IMR-90 (cell line): ENCODE measurements at regions not wholly inside any gene's neighbourhood (a gene's known extent, or its start where the extent isn't known, plus 50 kb on each side); places are given as distances from the start of the nearest gene placed in this dataset.

Experiments used
- ATAC-seq: fragments of 200-7000 bp; cut with Tn5 transposase; 2 replicates; pipeline ENCODE4 v1.9.1; 2020; ENCODE audit warnings: low read depth, mild to moderate bottlenecking, moderate library complexity
- BruUV-seq: library from RNA; stranded (reverse); fragments of 400-500 nt; replicated peaks from 2 replicates; lab custom pipeline; 2021; lab: Mats Ljungman, UMichigan
- CTCF ChIA-PET: fragments of 300-600 bp; formaldehyde crosslinking; extraction: SDS; loops from one replicate; lab custom pipeline; 2021; ENCODE audit warnings: antibody characterized with exemption; lab: Yijun Ruan, JAX
- POLR2A ChIA-PET: fragments of 300-600 bp; sonication (Branson Sonifier 250); formaldehyde crosslinking; loops from one replicate; lab custom pipeline; 2022; ENCODE audit warnings: antibody characterized with exemption; ENCODE audit not compliant: unreplicated experiment; lab: Charles Lee
- DNase-seq: peaks from one replicate; pipeline ENCODE4 v3.0.0; 2013
- H2AFZ ChIP-seq: replicated peaks from 2 replicates; pipeline ENCODE3; 2013; ENCODE audit warnings: low read length, mild to moderate bottlenecking; ENCODE audit not compliant: poor library complexity
- H2AK5ac ChIP-seq: 2 replicates; pipeline ENCODE4 v1.6.1; 2013; ENCODE audit warnings: low read depth, low read length, inconsistent platforms
- H2AK9ac ChIP-seq: replicated peaks from 2 replicates; pipeline ENCODE3; 2013; ENCODE audit warnings: mild to moderate bottlenecking, low read depth, low read length, moderate library complexity; ENCODE audit not compliant: poor library complexity
- H2BK120ac ChIP-seq: 2 replicates; pipeline ENCODE4 v1.6.1; 2013; ENCODE audit warnings: low read depth, low read length, inconsistent platforms
- H2BK15ac ChIP-seq: 3 replicates; pipeline ENCODE4 v1.6.1; 2013; ENCODE audit warnings: low read depth, low read length, inconsistent platforms
- H2BK20ac ChIP-seq: 2 replicates; pipeline ENCODE4 v1.6.1; 2013; ENCODE audit warnings: low read depth, mild to moderate bottlenecking, inconsistent platforms, low read length, moderate library complexity
- H2BK5ac ChIP-seq: 2 replicates; pipeline ENCODE4 v1.6.1; 2013; ENCODE audit warnings: mild to moderate bottlenecking, low read depth, low read length, inconsistent platforms; ENCODE audit not compliant: poor library complexity, severe bottlenecking
- H3K14ac ChIP-seq: replicated peaks from 2 replicates; pipeline ENCODE4 v1.6.1; 2013; ENCODE audit warnings: low read depth, low read length, inconsistent platforms
- H3K18ac ChIP-seq: 2 replicates; pipeline ENCODE4 v1.6.1; 2013; ENCODE audit warnings: low read depth, low read length, control low read depth
- H3K23ac ChIP-seq: 2 replicates; pipeline ENCODE4 v1.6.1; 2013; ENCODE audit warnings: low read depth, low read length, inconsistent platforms
- H3K27ac ChIP-seq: 2 replicates; pipeline ENCODE4 v1.5.1; 2013; ENCODE audit warnings: mild to moderate bottlenecking, control low read depth, low read length; ENCODE audit not compliant: insufficient read depth
- H3K27me3 ChIP-seq: 2 replicates; pipeline ENCODE4 v1.6.1; 2013; ENCODE audit warnings: low read length; ENCODE audit not compliant: control insufficient read depth, insufficient read depth
- H3K36me3 ChIP-seq: 2 replicates; pipeline ENCODE4 v1.6.1; 2013; ENCODE audit warnings: low read length, mixed read lengths; ENCODE audit not compliant: control insufficient read depth, insufficient read depth
- H3K4ac ChIP-seq: 2 replicates; pipeline ENCODE4 v1.6.1; 2013; ENCODE audit warnings: low read depth, low read length, inconsistent platforms
- H3K4me1 ChIP-seq: 2 replicates; pipeline ENCODE4 v1.6.1; 2013; ENCODE audit warnings: low read length, mixed read lengths; ENCODE audit not compliant: control insufficient read depth, insufficient read depth
- H3K4me2 ChIP-seq: 2 replicates; pipeline ENCODE4 v1.6.1; 2013; ENCODE audit warnings: low read depth, mild to moderate bottlenecking, control low read depth, low read length, moderate library complexity
- H3K4me3 ChIP-seq: 2 replicates; pipeline ENCODE4 v1.5.1; 2013; ENCODE audit warnings: low read depth, mild to moderate bottlenecking, control low read depth, low read length, moderate library complexity; ENCODE audit not compliant: insufficient read depth
- H3K56ac ChIP-seq: 2 replicates; pipeline ENCODE4 v1.6.1; 2013; ENCODE audit warnings: low read length, inconsistent platforms; ENCODE audit not compliant: insufficient read depth; ENCODE audit errors: extremely low read depth
- H3K79me1 ChIP-seq, 2 experiments: 2 replicates each; pipeline ENCODE4 v1.6.1; 2013; ENCODE audit warnings: low read length in 2 of 2, inconsistent platforms in 1 of 2, low read depth in 1 of 2
- H3K9ac ChIP-seq: 2 replicates; pipeline ENCODE4 v1.6.1; 2013; ENCODE audit warnings: low read depth, low read length, control low read depth
- H3K9me1 ChIP-seq: 2 replicates; pipeline ENCODE4 v1.6.1; 2013; ENCODE audit warnings: low read length, inconsistent platforms; ENCODE audit not compliant: insufficient read depth
- H3K9me3 ChIP-seq: 2 replicates; pipeline ENCODE4 v1.6.1; 2013; ENCODE audit warnings: low read length; ENCODE audit not compliant: control insufficient read depth, insufficient read depth
- H4K20me1 ChIP-seq: 2 replicates; pipeline ENCODE4 v1.6.1; 2013; ENCODE audit warnings: low read length, inconsistent platforms; ENCODE audit not compliant: insufficient read depth
- H4K5ac ChIP-seq: 2 replicates; pipeline ENCODE4 v1.6.1; 2013; ENCODE audit warnings: mild to moderate bottlenecking, low read depth, low read length, control low read depth
- H4K8ac ChIP-seq, 2 experiments: 2 replicates each; pipeline ENCODE4 v1.6.1; 2013; ENCODE audit warnings: low read depth in 2 of 2, low read length in 2 of 2, control low read depth in 1 of 2, inconsistent platforms in 1 of 2
- H4K91ac ChIP-seq: 2 replicates; pipeline ENCODE4 v1.6.1; 2013; ENCODE audit warnings: low read depth, low read length, inconsistent platforms; ENCODE audit not compliant: insufficient read depth
- CEBPB ChIP-seq: IDR thresholded peaks from 2 replicates; pipeline ENCODE4 v1.6.1; 2012; ENCODE audit warnings: low read depth, low read length, improper control_type of control experiment
- RAD21 ChIP-seq: IDR thresholded peaks from 2 replicates; pipeline ENCODE4 v1.6.1; 2012; ENCODE audit warnings: low read length, improper control_type of control experiment
- RFX5 ChIP-seq: IDR thresholded peaks from 2 replicates; pipeline ENCODE4 v1.8.0; 2012; ENCODE audit warnings: low read depth, mild to moderate bottlenecking, low read length, moderate library complexity
- dilution Hi-C: fragments of 300-500 bp; cut with HindIII; formaldehyde crosslinking; loops from one replicate; pipeline ENCODE4 v1.14.3; 2018; ENCODE audit warnings: low sequenced_read_pairs; ENCODE audit not compliant: unreplicated experiment
- in situ Hi-C: fragments of 300-500 bp; cut with MboI; formaldehyde crosslinking; loops from 3 replicates; pipeline ENCODE4 v1.14.3; 2019; ENCODE audit warnings: low sequenced_read_pairs, inconsistent platforms, mixed read lengths
- intact Hi-C: fragments of 100-400 bp; cut with micrococcal nuclease; formaldehyde crosslinking; loops from 2 replicates; pipeline ENCODE4 v1.10.0; 2022
- TF ChIP-seq, protein P1 (sequence below): conservative IDR thresholded peaks from 2 replicates; pipeline ENCODE4 v1.5.1; 2012; ENCODE audit warnings: mild to moderate bottlenecking, low read depth, low read length, improper control_type of control experiment
- TF ChIP-seq, protein P2 (sequence below): fragments of 150-350 bp; IDR thresholded peaks from 2 replicates; pipeline ENCODE4 v1.6.1; 2017; ENCODE audit warnings: mild to moderate bottlenecking, antibody characterized with exemption, low read length, low read depth

DNA sequence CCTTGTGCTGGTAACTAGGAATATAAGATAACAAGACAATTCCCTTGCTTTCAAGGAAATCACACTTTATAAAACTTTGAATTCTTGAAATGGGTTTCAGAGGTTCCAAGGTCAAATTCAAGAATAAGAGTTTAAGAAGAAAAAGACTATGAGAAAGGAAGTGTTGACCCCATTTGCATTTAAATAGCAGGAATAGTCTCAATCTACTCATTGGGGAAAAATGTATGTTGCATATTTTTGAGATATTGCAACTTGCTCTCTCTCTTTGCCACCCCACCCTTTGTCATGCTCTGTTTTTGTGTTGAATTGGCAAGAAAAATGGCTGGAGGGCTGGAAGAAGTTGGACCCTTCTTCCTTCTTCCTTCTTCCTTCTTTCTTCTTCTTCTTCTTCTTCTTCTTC is 699.2 kb downstream of the TUSC7 start:
- H2BK5ac ChIP-seq, result peak overlapping the region; percentile 71
- peak overlapping the region in 1 of 2 experiments; percentile 21; a peak in 1 of 4 replicates for H4K8ac ChIP-seq
- H3K27me3 ChIP-seq, result no peaks in the 10 kb centered on the region
- H2AK9ac ChIP-seq, result no peak overlapping the region
- H3K56ac ChIP-seq, result no peak overlapping the region
- H3K4me1 ChIP-seq, result peaks cover 2% of the 10 kb centered on the region; the same call in 1 of the 2 replicates
- no peak overlapping the region for H3K23ac ChIP-seq
- H3K18ac ChIP-seq, result peak overlapping the region; percentile 69; the same call in 1 of the 2 replicates
- H3K14ac ChIP-seq, result no peak overlapping the region
- no peak overlapping the region for H3K9ac ChIP-seq
- H2BK120ac ChIP-seq, result no peak overlapping the region
- no peak overlapping the region for H2AK5ac ChIP-seq
- POLR2A ChIA-PET, result no interaction called here
- dilution Hi-C loops, result no loop called here
- H3K27ac ChIP-seq, result no peak overlapping the region
- no peak overlapping the region for H2BK20ac ChIP-seq
- peak; percentile 52 for DNase-seq
- H3K9me3 ChIP-seq, result no peaks in the 10 kb centered on the region
- no peak overlapping the region for H2BK15ac ChIP-seq
- no peaks in the 10 kb centered on the region for H3K9me1 ChIP-seq
- H3K4me2 ChIP-seq, result no peak overlapping the region; the same call in 1 of the 2 replicates
- no peaks in the 10 kb centered on the region for H3K79me1 ChIP-seq
- ATAC-seq, result peak; percentile 60
- H4K5ac ChIP-seq, result no peak overlapping the region
- H4K91ac ChIP-seq, result no peak overlapping the region
- H4K20me1 ChIP-seq, result no peaks in the 10 kb centered on the region
- intact Hi-C loops, result no loop called here
- no peak overlapping the region for H3K4me3 ChIP-seq
- no peak for TF ChIP-seq RFX5
- TF ChIP-seq CEBPB, result no peak
- no peak for TF ChIP-seq RAD21
- TF ChIP-seq, protein P1, sequence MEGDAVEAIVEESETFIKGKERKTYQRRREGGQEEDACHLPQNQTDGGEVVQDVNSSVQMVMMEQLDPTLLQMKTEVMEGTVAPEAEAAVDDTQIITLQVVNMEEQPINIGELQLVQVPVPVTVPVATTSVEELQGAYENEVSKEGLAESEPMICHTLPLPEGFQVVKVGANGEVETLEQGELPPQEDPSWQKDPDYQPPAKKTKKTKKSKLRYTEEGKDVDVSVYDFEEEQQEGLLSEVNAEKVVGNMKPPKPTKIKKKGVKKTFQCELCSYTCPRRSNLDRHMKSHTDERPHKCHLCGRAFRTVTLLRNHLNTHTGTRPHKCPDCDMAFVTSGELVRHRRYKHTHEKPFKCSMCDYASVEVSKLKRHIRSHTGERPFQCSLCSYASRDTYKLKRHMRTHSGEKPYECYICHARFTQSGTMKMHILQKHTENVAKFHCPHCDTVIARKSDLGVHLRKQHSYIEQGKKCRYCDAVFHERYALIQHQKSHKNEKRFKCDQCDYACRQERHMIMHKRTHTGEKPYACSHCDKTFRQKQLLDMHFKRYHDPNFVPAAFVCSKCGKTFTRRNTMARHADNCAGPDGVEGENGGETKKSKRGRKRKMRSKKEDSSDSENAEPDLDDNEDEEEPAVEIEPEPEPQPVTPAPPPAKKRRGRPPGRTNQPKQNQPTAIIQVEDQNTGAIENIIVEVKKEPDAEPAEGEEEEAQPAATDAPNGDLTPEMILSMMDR, result no peak
- TF ChIP-seq, protein P2, sequence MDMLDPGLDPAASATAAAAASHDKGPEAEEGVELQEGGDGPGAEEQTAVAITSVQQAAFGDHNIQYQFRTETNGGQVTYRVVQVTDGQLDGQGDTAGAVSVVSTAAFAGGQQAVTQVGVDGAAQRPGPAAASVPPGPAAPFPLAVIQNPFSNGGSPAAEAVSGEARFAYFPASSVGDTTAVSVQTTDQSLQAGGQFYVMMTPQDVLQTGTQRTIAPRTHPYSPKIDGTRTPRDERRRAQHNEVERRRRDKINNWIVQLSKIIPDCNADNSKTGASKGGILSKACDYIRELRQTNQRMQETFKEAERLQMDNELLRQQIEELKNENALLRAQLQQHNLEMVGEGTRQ, result no peak
- H2AFZ ChIP-seq, result no peak overlapping the region
- no peak overlapping the region for H3K4ac ChIP-seq
- BruUV-seq, result no TSS peak
- in situ Hi-C loops, result loop anchor here (25.0 kb wide), 1 partner anchor 578 kb away; no protein-coding TSS in a partner anchor
- H3K36me3 ChIP-seq, result no peaks in the 10 kb centered on the region
- CTCF ChIA-PET, result no interaction called here
